ENCODE measurements at regions not wholly inside any gene's neighbourhood (a gene's known extent, or its start where the extent isn't known, plus 50 kb on each side); places are given as distances from the start of the nearest gene placed in this dataset.

- TF ChIP-seq, protein P1, sequence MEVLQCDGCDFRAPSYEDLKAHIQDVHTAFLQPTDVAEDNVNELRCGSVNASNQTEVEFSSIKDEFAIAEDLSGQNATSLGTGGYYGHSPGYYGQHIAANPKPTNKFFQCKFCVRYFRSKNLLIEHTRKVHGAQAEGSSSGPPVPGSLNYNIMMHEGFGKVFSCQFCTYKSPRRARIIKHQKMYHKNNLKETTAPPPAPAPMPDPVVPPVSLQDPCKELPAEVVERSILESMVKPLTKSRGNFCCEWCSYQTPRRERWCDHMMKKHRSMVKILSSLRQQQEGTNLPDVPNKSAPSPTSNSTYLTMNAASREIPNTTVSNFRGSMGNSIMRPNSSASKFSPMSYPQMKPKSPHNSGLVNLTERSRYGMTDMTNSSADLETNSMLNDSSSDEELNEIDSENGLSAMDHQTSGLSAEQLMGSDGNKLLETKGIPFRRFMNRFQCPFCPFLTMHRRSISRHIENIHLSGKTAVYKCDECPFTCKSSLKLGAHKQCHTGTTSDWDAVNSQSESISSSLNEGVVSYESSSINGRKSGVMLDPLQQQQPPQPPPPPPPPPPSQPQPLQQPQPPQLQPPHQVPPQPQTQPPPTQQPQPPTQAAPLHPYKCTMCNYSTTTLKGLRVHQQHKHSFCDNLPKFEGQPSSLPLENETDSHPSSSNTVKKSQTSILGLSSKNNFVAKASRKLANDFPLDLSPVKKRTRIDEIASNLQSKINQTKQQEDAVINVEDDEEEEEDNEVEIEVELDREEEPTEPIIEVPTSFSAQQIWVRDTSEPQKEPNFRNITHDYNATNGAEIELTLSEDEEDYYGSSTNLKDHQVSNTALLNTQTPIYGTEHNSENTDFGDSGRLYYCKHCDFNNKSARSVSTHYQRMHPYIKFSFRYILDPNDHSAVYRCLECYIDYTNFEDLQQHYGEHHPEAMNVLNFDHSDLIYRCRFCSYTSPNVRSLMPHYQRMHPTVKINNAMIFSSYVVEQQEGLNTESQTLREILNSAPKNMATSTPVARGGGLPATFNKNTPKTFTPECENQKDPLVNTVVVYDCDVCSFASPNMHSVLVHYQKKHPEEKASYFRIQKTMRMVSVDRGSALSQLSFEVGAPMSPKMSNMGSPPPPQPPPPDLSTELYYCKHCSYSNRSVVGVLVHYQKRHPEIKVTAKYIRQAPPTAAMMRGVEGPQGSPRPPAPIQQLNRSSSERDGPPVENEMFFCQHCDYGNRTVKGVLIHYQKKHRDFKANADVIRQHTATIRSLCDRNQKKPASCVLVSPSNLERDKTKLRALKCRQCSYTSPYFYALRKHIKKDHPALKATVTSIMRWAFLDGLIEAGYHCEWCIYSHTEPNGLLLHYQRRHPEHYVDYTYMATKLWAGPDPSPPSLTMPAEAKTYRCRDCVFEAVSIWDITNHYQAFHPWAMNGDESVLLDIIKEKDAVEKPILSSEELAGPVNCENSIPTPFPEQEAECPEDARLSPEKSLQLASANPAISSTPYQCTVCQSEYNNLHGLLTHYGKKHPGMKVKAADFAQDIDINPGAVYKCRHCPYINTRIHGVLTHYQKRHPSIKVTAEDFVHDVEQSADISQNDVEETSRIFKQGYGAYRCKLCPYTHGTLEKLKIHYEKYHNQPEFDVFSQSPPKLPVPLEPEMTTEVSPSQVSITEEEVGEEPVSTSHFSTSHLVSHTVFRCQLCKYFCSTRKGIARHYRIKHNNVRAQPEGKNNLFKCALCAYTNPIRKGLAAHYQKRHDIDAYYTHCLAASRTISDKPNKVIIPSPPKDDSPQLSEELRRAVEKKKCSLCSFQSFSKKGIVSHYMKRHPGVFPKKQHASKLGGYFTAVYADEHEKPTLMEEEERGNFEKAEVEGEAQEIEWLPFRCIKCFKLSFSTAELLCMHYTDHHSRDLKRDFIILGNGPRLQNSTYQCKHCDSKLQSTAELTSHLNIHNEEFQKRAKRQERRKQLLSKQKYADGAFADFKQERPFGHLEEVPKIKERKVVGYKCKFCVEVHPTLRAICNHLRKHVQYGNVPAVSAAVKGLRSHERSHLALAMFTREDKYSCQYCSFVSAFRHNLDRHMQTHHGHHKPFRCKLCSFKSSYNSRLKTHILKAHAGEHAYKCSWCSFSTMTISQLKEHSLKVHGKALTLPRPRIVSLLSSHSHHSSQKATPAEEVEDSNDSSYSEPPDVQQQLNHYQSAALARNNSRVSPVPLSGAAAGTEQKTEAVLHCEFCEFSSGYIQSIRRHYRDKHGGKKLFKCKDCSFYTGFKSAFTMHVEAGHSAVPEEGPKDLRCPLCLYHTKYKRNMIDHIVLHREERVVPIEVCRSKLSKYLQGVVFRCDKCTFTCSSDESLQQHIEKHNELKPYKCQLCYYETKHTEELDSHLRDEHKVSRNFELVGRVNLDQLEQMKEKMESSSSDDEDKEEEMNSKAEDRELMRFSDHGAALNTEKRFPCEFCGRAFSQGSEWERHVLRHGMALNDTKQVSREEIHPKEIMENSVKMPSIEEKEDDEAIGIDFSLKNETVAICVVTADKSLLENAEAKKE (CRISPR knock-in tag; IDR thresholded peaks at IDR 0.05) = no peak
- TF ChIP-seq EZH2phosphoT487 (IDR thresholded peaks at IDR 0.05; ENCODE audit: unreplicated experiment) = no peak
- TF ChIP-seq CREB1 (CRISPR knock-in tag; IDR thresholded peaks at IDR 0.05; ENCODE audit: low read depth) = no peak
These were observed 108.5 kb upstream of the STMND1 start (continued) for GRCh38 chr6:16993396-16993795.

DNA sequence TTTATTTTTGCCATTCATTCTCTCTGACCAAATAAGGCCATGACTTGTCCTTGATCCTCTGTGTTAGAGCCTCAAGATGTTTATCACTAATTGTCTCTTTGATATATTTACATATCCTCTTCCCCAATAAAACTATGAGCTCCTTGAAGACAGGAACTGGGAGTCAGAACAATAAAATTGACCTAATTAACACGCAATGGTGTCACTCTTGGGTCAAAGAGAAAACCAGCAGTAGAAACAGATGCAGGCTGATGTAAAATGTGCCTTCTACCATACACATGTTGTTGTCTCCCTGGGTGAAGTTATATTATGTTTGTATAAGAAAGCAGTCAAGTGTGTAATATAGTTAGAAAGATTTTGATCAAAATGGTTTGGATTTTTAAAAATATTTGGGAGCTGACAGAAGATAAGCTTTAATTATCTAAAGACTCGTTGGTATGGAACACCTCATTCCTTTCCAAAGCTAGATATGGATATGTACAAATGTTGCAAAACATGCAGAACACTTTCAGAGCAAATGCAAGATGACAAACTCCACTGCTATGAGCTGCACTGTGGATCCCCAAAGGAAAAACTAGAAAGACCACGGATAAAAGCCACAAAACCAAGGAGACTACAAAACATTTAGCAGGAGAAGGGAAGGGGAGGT is 109.7 kb upstream of the STMND1 start:
- H3K79me2 ChIP-seq (replicated peaks; ENCODE audit: insufficient read depth) = no peaks in the 10 kb centered on the region
- H3K27ac ChIP-seq (ENCODE audit: low read depth) = no peak overlapping the region
- Mint-ChIP-seq H3K4me1 (no peaks in the 10 kb centered on the region), H3K27ac (no peak overlapping the region), H3K9me3 (peaks cover 24% of the 10 kb centered on the region), H3K36me3 (ENCODE audit: low read depth) (peaks cover 8% of the 10 kb centered on the region), H3K4me3 (no peak overlapping the region), H3K27me3 (ENCODE audit: insufficient read depth, low read depth, poor library complexity) (peaks cover 2% of the 10 kb centered on the region)
- no peaks in the 10 kb centered on the region for H3F3A ChIP-seq (replicated peaks; ENCODE audit: low read depth)
- no peak for DNase-seq (ENCODE audit: low spot score)
- no peaks in the 10 kb centered on the region for H4K20me1 ChIP-seq (replicated peaks; ENCODE audit: insufficient read depth)
- no peak overlapping the region for H2AFZ ChIP-seq
- H3K4me2 ChIP-seq = no peak overlapping the region
- H3K4me3 ChIP-seq = no peak overlapping the region
- no peaks in the 10 kb centered on the region for H3K9me2 ChIP-seq (ENCODE audit: insufficient read depth)
- no peak for ATAC-seq
- H3K36me3 ChIP-seq (ENCODE audit: insufficient read depth) = no peaks in the 10 kb centered on the region
- H3K27me3 ChIP-seq (ENCODE audit: insufficient read depth) = no peaks in the 10 kb centered on the region
- H3K4me1 ChIP-seq (ENCODE audit: insufficient read depth) = no peaks in the 10 kb centered on the region
- no peak for TF ChIP-seq POLR2AphosphoS5 (IDR thresholded peaks at IDR 0.05; ENCODE audit: low read depth)
- no peak for TF ChIP-seq REST (IDR thresholded peaks at IDR 0.05; ENCODE audit: unreplicated experiment)
- TF ChIP-seq JUNB (IDR thresholded peaks at IDR 0.05; ENCODE audit: unreplicated experiment) = no peak
- TF ChIP-seq STAT1 (IDR thresholded peaks at IDR 0.05; ENCODE audit: unreplicated experiment) = no peak
- no peak for TF ChIP-seq CREB1 (CRISPR knock-in tag; IDR thresholded peaks at IDR 0.05; ENCODE audit: low read depth)

Data from GM23338 (cell line).